IPS-20b (cell line): ENCODE measurements at regions not wholly inside any gene's neighbourhood (a gene's known extent, or its start where the extent isn't known, plus 50 kb on each side); places are given as distances from the start of the nearest gene placed in this dataset.

Source experiments
- H3K27ac ChIP-seq: one replicate; pipeline ENCODE4 v1.5.1; 2013; ENCODE audit warnings: low read length
- H3K27me3 ChIP-seq: 2 replicates; pipeline ENCODE4 v1.6.1; 2013; ENCODE audit warnings: mild to moderate bottlenecking, low read length, inconsistent platforms; ENCODE audit not compliant: insufficient read depth
- H3K36me3 ChIP-seq: 2 replicates; pipeline ENCODE4 v1.6.1; 2013; ENCODE audit warnings: low read depth, mild to moderate bottlenecking, inconsistent platforms, low read length, moderate library complexity; ENCODE audit not compliant: insufficient read depth
- H3K4me1 ChIP-seq: 2 replicates; pipeline ENCODE4 v1.6.1; 2013; ENCODE audit warnings: mild to moderate bottlenecking, control low read depth, inconsistent platforms, low read length, moderate library complexity; ENCODE audit not compliant: insufficient read depth
- H3K4me3 ChIP-seq: 2 replicates; pipeline ENCODE4 v1.5.1; 2013; ENCODE audit warnings: mild to moderate bottlenecking, low read length, inconsistent platforms
- H3K9ac ChIP-seq: 2 replicates; pipeline ENCODE4 v1.6.1; 2013; ENCODE audit warnings: low read depth, mild to moderate bottlenecking, inconsistent platforms, low read length, moderate library complexity
- H3K9me3 ChIP-seq: 2 replicates; pipeline ENCODE4 v1.6.1; 2013; ENCODE audit warnings: mild to moderate bottlenecking, low read depth, low read length, inconsistent platforms; ENCODE audit not compliant: insufficient read depth

GRCh38 chr3:157786211-157786610 lies 283.0 kb upstream of the VEPH1 start:
- H3K27ac ChIP-seq: no peak overlapping the region

GRCh38 chr3:157785102-157785826 lies 282.0 kb upstream of the VEPH1 start:
- no peaks in the 10 kb centered on the region for H3K9me3 ChIP-seq
- H3K36me3 ChIP-seq: no peaks in the 10 kb centered on the region
- no peak overlapping the region for H3K4me3 ChIP-seq
- H3K27me3 ChIP-seq: no peaks in the 10 kb centered on the region
- no peaks in the 10 kb centered on the region for H3K4me1 ChIP-seq
- H3K27ac ChIP-seq: no peak overlapping the region
- no peak overlapping the region for H3K9ac ChIP-seq

More at GRCh38 chr3:157786211-157786610, 283.0 kb upstream of the VEPH1 start:
- Histone ChIP-seq H3K36me3 (no peaks in the 10 kb centered on the region), H3K9me3 (no peaks in the 10 kb centered on the region), H3K27me3 (no peaks in the 10 kb centered on the region), H3K4me3 (no peak overlapping the region), H3K9ac (no peak overlapping the region), H3K4me1 (no peaks in the 10 kb centered on the region)

GRCh38 chr3:157782236-157782635 lies 279.0 kb upstream of the VEPH1 start:
- Histone ChIP-seq H3K27me3 (no peaks in the 10 kb centered on the region), H3K4me3 (no peak overlapping the region), H3K27ac (no peak overlapping the region), H3K4me1 (no peaks in the 10 kb centered on the region), H3K9ac (no peak overlapping the region), H3K9me3 (no peaks in the 10 kb centered on the region), H3K36me3 (no peaks in the 10 kb centered on the region)

DNA sequence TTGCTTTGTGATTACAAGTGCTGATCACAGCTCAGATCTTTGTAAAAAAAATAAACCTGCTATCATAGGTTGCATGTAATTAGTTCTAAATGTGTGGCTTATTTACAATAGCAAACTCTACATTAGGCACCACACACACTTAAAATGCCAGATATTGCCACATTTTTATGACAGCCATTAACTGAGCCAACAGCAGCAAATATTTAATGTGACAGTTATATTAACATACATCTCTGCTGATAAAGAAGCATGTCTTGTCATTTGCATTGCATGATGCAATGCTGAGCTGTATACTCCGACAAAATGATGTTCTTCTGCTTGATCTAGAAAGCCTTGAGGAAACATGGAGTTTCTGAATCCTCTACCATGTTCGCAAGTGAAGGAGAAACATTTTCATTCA lies 273.6 kb upstream of the VEPH1 start:
- Histone ChIP-seq H3K4me3 (no peak overlapping the region), H3K9me3 (no peaks in the 10 kb centered on the region), H3K36me3 (no peaks in the 10 kb centered on the region), H3K9ac (no peak overlapping the region), H3K27ac (no peak overlapping the region), H3K27me3 (no peaks in the 10 kb centered on the region), H3K4me1 (no peaks in the 10 kb centered on the region)

DNA sequence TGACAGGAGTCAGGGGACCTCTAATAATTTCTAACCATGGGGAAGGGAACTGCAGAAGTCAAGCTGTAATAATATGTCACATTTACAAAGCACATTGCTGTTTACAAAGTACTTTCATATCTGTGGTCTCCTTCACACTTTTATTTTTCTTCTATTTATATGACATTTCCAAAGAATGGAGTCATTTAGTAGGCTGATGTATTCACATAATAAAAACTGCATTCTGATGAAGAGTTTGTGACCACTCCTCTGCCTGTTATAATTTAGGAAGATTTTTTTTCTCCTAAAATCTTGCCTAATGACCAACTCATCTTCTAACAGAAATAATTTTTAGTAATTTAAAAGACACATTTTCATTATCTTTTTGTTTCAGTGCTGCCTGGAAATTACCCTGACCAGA lies 272.2 kb upstream of the VEPH1 start:
- Histone ChIP-seq H3K36me3 (no peaks in the 10 kb centered on the region), H3K4me1 (no peaks in the 10 kb centered on the region), H3K27me3 (no peaks in the 10 kb centered on the region), H3K9ac (no peak overlapping the region), H3K4me3 (no peak overlapping the region), H3K9me3 (no peaks in the 10 kb centered on the region), H3K27ac (no peak overlapping the region)

GRCh38 chr3:157769378-157769777 lies 266.2 kb upstream of the VEPH1 start:
- Histone ChIP-seq H3K27me3 (no peaks in the 10 kb centered on the region), H3K9ac (no peak overlapping the region), H3K4me1 (no peaks in the 10 kb centered on the region), H3K27ac (no peak overlapping the region), H3K9me3 (no peaks in the 10 kb centered on the region), H3K36me3 (no peaks in the 10 kb centered on the region), H3K4me3 (no peak overlapping the region)

- no peak overlapping the region for H3K27ac ChIP-seq
- no peaks in the 10 kb centered on the region for H3K4me1 ChIP-seq
- no peaks in the 10 kb centered on the region for H3K36me3 ChIP-seq
- H3K9me3 ChIP-seq: no peaks in the 10 kb centered on the region
- H3K27me3 ChIP-seq: no peaks in the 10 kb centered on the region
- no peak overlapping the region for H3K4me3 ChIP-seq
- H3K9ac ChIP-seq: no peak overlapping the region
Measured at GRCh38 chr3:157767607-157768006, 264.4 kb upstream of the VEPH1 start.

GRCh38 chr3:157763644-157764043 lies 260.4 kb upstream of the VEPH1 start:
- H3K4me3 ChIP-seq: no peak overlapping the region
- no peaks in the 10 kb centered on the region for H3K27me3 ChIP-seq
- no peaks in the 10 kb centered on the region for H3K36me3 ChIP-seq
- no peaks in the 10 kb centered on the region for H3K4me1 ChIP-seq
- H3K9me3 ChIP-seq: no peaks in the 10 kb centered on the region
- H3K9ac ChIP-seq: no peak overlapping the region
- H3K27ac ChIP-seq: no peak overlapping the region

GRCh38 chr3:157759311-157759710 lies 256.1 kb upstream of the VEPH1 start:
- no peaks in the 10 kb centered on the region for H3K27me3 ChIP-seq
- H3K36me3 ChIP-seq: no peaks in the 10 kb centered on the region
- H3K9me3 ChIP-seq: no peaks in the 10 kb centered on the region
- peaks cover 7% of the 10 kb centered on the region; the same call in 1 of the 2 replicates for H3K4me1 ChIP-seq
- no peak overlapping the region for H3K27ac ChIP-seq
- H3K9ac ChIP-seq: no peak overlapping the region
- H3K4me3 ChIP-seq: no peak overlapping the region

- Histone ChIP-seq H3K4me3 (0 out of 2 replicates have a peak overlapping the region, but pooled peaks have one; percentile 10), H3K27me3 (no peaks in the 10 kb centered on the region), H3K9me3 (no peaks in the 10 kb centered on the region), H3K27ac (no peak overlapping the region), H3K4me1 (peaks cover 8% of the 10 kb centered on the region; the same call in 1 of the 2 replicates), H3K9ac (no peak overlapping the region), H3K36me3 (no peaks in the 10 kb centered on the region)
Measured at GRCh38 chr3:157755233-157755632, 252.0 kb upstream of the VEPH1 start.

DNA sequence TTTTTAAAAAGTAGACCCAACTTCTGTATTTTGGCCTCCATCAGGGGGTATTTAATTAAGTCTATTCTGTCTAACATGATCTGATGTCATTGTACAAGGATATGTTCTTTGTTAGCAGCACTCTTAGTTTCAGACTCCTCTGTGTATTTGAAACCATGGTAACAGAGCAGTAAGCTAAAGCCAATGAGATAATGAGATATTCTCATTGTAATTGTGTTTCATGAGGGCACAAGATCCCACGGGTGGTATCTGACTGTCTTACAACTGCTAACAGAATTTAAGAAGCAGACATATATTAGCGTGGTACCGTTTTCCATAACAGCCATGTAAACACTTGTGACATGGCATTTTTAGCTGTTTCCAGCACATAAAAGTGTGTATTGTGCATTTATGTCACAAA lies 251.2 kb upstream of the VEPH1 start:
- H3K9ac ChIP-seq: no peak overlapping the region
- H3K27ac ChIP-seq: no peak overlapping the region
- peaks cover 8% of the 10 kb centered on the region; the same call in 1 of the 2 replicates for H3K4me1 ChIP-seq

GRCh38 chr3:157753787-157754136 lies 250.5 kb upstream of the VEPH1 start:
- peaks cover 8% of the 10 kb centered on the region; the same call in 1 of the 2 replicates for H3K4me1 ChIP-seq
- no peaks in the 10 kb centered on the region for H3K27me3 ChIP-seq
- no peak overlapping the region for H3K9ac ChIP-seq
- no peaks in the 10 kb centered on the region for H3K36me3 ChIP-seq
- H3K4me3 ChIP-seq: no peak overlapping the region
- no peak overlapping the region for H3K27ac ChIP-seq
- H3K9me3 ChIP-seq: no peaks in the 10 kb centered on the region

More for the DNA sequence above, 251.2 kb upstream of the VEPH1 start:
- Histone ChIP-seq H3K4me3 (0 out of 2 replicates have a peak overlapping the region, but pooled peaks have one; percentile 10), H3K36me3 (no peaks in the 10 kb centered on the region), H3K9me3 (no peaks in the 10 kb centered on the region), H3K27me3 (no peaks in the 10 kb centered on the region)
